Testis (tissue), 2 donors: ENCODE measurements at regions not wholly inside any gene's neighbourhood (a gene's known extent, or its start where the extent isn't known, plus 50 kb on each side); places are given as distances from the start of the nearest gene placed in this dataset.

ENCODE experiments used
- DNase-seq: peaks from one replicate; pipeline ENCODE4 v3.0.0-alpha.2; 2019
- H3K27ac ChIP-seq, 2 donors: fragments of 200-600 bp; sonication (generic); one replicate each; pipeline ENCODE4 v1.5.1; 2019
- H3K27me3 ChIP-seq: fragments of 200-600 bp; sonication (generic); one replicate; pipeline ENCODE4 v1.5.1; 2019
- H3K36me3 ChIP-seq: fragments of 200-600 bp; sonication (generic); one replicate; pipeline ENCODE4 v1.5.1; 2017; ENCODE audit warnings: low read depth; ENCODE audit errors: missing control alignments
- H3K4me1 ChIP-seq: fragments of 200-600 bp; sonication (generic); one replicate; pipeline ENCODE4 v1.5.1; 2019
- H3K4me3 ChIP-seq, 2 donors: fragments of 200-600 bp; sonication (generic); one replicate each; pipeline ENCODE4 v1.5.1; 2017 to 2019
- H3K9me3 ChIP-seq: fragments of 200-600 bp; sonication (generic); one replicate; pipeline ENCODE4 v1.5.1; 2017
- POLR2A ChIP-seq: fragments of 450-650 bp; IDR thresholded peaks from one replicate; pipeline ENCODE4 v1.6.1; 2017; ENCODE audit warnings: antibody characterized with exemption, mild to moderate bottlenecking, moderate library complexity
- WGBS, 2 donors: methylation state at CpG; one replicate each; pipeline ENCODE4 v1.1.5; 2018; 5-methylcytosine and 5-hydroxymethylcytosine counted together
- intact Hi-C: fragments of 100-400 bp; cut with DNase I; formaldehyde crosslinking; loops from one replicate; pipeline ENCODE4 v1.15.1; 2023; ENCODE audit warnings: low total_unique reads
- TF ChIP-seq, protein P1 (sequence below), 3 experiments: fragments of 450-650 bp in 2 of 3; fragments of 200-600 bp in 1 of 3; sonication (generic) in 1 of 3; IDR thresholded peaks; one replicate each; pipeline ENCODE4 v1.5.1; 2016 to 2019; ENCODE audit warnings: antibody characterized with exemption in 3 of 3, mild to moderate bottlenecking in 2 of 3, moderate library complexity in 1 of 3

DNA sequence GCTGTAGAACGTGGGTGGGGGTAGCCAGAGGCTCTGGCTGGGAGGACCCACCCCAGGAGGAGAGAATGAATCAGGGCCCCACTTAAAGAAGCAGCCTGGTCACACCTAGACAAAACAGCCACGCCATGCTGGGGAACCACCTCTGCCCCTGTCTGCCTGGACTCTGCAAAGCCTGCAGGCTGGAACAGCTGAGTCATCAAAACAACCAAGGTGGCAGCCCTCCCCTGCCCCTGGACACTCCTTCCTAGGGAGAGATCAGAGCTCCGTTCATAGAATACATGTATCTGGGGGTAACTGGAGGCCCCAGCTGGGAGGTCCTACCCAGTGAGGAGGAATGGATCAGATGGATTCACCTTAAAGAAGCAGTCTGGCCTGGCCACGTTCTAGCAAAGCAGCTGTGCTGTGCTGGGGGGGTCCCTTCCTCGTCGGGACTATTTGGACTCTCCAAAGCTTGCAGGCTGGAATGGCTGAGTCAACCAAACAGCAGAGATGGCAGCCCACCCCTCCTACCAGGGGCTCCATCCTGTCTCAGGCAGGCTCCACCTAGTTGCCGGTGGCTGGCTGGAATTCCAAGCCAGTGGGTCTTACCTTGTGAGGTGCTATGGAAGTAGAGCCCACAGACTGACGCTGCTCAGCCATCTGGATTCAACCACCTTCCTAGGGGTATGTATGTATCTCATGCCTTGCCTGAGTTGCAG lies 50.5 kb upstream of the NT5C1B start:
- intact Hi-C loops, result no loop called here
- H3K27me3 ChIP-seq, result no peaks in the 10 kb centered on the region
- H3K36me3 ChIP-seq, result no peaks in the 10 kb centered on the region
- no peak overlapping the region for H3K27ac ChIP-seq
- 71 to 82% methylated on average over 6 to 8 of the region's 8 CpGs for WGBS, 2 donors
- TF ChIP-seq, protein P1, sequence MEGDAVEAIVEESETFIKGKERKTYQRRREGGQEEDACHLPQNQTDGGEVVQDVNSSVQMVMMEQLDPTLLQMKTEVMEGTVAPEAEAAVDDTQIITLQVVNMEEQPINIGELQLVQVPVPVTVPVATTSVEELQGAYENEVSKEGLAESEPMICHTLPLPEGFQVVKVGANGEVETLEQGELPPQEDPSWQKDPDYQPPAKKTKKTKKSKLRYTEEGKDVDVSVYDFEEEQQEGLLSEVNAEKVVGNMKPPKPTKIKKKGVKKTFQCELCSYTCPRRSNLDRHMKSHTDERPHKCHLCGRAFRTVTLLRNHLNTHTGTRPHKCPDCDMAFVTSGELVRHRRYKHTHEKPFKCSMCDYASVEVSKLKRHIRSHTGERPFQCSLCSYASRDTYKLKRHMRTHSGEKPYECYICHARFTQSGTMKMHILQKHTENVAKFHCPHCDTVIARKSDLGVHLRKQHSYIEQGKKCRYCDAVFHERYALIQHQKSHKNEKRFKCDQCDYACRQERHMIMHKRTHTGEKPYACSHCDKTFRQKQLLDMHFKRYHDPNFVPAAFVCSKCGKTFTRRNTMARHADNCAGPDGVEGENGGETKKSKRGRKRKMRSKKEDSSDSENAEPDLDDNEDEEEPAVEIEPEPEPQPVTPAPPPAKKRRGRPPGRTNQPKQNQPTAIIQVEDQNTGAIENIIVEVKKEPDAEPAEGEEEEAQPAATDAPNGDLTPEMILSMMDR (IDR thresholded peaks at IDR 0.05), result no peak
- no peak for TF ChIP-seq POLR2A
- no peaks in the 10 kb centered on the region for H3K4me1 ChIP-seq
- DNase-seq, result no peak
- H3K4me3 ChIP-seq, result no peak overlapping the region
- H3K9me3 ChIP-seq, result no peaks in the 10 kb centered on the region
